OCI-LY1 (cell line): ENCODE measurements at regions not wholly inside any gene's neighbourhood (a gene's known extent, or its start where the extent isn't known, plus 50 kb on each side); places are given as distances from the start of the nearest gene placed in this dataset.

Source experiments
- EZH2 ChIP-seq: fragments of 200-600 bp; sonication (generic), shearing (Covaris generic); IDR thresholded peaks from 2 replicates; pipeline ENCODE4 v1.8.0; 2017; ENCODE audit warnings: borderline replicate concordance, mixed run types, mild to moderate bottlenecking, antibody characterized with exemption, low read length, moderate library complexity, mixed read lengths
- TF ChIP-seq, protein P1 (sequence below): fragments of 200-600 bp; sonication (generic), shearing (Covaris generic); IDR thresholded peaks from 2 replicates; pipeline ENCODE4 v1.5.1; 2017; ENCODE audit warnings: mild to moderate bottlenecking, antibody characterized with exemption, low read length, moderate library complexity, mixed read lengths

DNA sequence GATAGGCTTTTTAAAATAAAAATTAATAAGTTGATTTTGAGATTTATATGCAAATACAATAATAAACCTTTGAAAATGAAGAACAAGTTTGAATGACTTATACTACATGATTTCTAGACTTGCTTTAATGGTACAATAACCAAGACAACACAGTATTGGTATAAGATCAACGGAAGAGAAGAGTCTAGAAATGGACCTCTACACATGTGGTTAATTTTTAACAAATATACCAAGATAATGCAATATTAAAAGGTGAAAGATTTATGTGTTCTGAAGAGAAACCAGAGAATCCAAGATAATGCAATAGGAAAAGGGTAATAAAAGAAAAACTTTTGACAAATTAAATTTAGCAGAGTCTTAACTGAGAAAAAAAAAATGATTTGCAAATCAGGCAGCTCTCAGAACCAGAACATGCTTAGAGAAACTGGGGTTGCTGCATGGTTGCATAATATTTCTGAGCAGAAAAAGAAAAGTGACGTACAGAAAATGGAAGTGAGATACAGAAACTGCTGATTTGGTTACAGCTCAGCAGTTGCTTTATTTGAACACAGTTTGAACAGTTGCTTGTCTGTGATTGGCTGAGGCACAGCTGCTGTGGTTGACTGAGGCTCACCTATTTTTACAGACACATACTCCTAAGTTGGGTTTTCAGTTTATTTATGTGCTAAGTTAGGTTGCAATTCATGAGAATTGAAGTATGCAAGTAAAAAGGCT, 365.9 kb downstream of the CRPPA start:
- no peak for TF ChIP-seq EZH2
- TF ChIP-seq, protein P1, sequence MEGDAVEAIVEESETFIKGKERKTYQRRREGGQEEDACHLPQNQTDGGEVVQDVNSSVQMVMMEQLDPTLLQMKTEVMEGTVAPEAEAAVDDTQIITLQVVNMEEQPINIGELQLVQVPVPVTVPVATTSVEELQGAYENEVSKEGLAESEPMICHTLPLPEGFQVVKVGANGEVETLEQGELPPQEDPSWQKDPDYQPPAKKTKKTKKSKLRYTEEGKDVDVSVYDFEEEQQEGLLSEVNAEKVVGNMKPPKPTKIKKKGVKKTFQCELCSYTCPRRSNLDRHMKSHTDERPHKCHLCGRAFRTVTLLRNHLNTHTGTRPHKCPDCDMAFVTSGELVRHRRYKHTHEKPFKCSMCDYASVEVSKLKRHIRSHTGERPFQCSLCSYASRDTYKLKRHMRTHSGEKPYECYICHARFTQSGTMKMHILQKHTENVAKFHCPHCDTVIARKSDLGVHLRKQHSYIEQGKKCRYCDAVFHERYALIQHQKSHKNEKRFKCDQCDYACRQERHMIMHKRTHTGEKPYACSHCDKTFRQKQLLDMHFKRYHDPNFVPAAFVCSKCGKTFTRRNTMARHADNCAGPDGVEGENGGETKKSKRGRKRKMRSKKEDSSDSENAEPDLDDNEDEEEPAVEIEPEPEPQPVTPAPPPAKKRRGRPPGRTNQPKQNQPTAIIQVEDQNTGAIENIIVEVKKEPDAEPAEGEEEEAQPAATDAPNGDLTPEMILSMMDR = no peak
